22Rv1 (cell line): ENCODE measurements at regions not wholly inside any gene's neighbourhood (a gene's known extent, or its start where the extent isn't known, plus 50 kb on each side); places are given as distances from the start of the nearest gene placed in this dataset.

Source experiments
- CTCF ChIP-seq: fragments of 450-650 bp; IDR thresholded peaks from 2 replicates; pipeline ENCODE4 v1.5.1; 2017; ENCODE audit warnings: mild to moderate bottlenecking
- ZFX ChIP-seq: fragments of 450-650 bp; IDR thresholded peaks from 2 replicates; pipeline ENCODE4 v1.6.1; 2017; ENCODE audit warnings: antibody characterized with exemption, borderline replicate concordance

GRCh38 chr7:136325578-136325977 lies 348.4 kb upstream of the MTPN start:
- TF ChIP-seq CTCF (no peak), ZFX (no peak)
